B cell (primary cell): ENCODE measurements at regions not wholly inside any gene's neighbourhood (a gene's known extent, or its start where the extent isn't known, plus 50 kb on each side); places are given as distances from the start of the nearest gene placed in this dataset.

Experiments
- ATAC-seq: fragments of 200-7000 bp; cut with Tn5 transposase; one replicate; pipeline ENCODE4 v1.10.0; 2021; ENCODE audit warnings: low read depth, mild to moderate bottlenecking, moderate number of reproducible peaks, moderate library complexity
- CTCF ChIA-PET: fragments of 350-600 bp; sonication (Branson Sonifier 250); formaldehyde crosslinking; loops from one replicate; lab custom pipeline; 2021; ENCODE audit warnings: antibody characterized with exemption, inconsistent platforms; lab: Charles Lee
- POLR2A ChIA-PET: fragments of 350-600 bp; sonication (Branson Sonifier 250); formaldehyde crosslinking; loops from one replicate; lab custom pipeline; 2021; ENCODE audit warnings: antibody characterized with exemption; lab: Charles Lee
- DNase-seq: peaks from one replicate; pipeline ENCODE4 v3.0.0; 2013
- H2AFZ ChIP-seq: 2 replicates; pipeline ENCODE4 v1.6.1; 2012; ENCODE audit warnings: mild to moderate bottlenecking, low read depth, low read length; ENCODE audit not compliant: insufficient read depth, poor library complexity, severe bottlenecking
- H3K27ac ChIP-seq, 2 donors: 1 replicate in 1 of 2; 2 replicates in 1 of 2; pipeline ENCODE4 v1.5.1; 2012 to 2013; ENCODE audit warnings: low read length in 2 of 2, mild to moderate bottlenecking in 2 of 2, moderate library complexity in 1 of 2
- H3K27me3 ChIP-seq, 4 experiments: fragments of 200-600 bp in 1 of 4; sonication (generic) in 1 of 4; replicated peaks in 1 of 4; 1 replicate in 2 of 4; 2 replicates in 2 of 4; pipeline versions ENCODE4 v1.6.1 to v1.7.0; 2013 to 2016; ENCODE audit warnings: low read length in 3 of 4, mild to moderate bottlenecking in 2 of 4, mixed read lengths in 1 of 4, moderate library complexity in 1 of 4; ENCODE audit not compliant: insufficient read depth in 4 of 4, control insufficient read depth in 3 of 4; ENCODE audit errors: control extremely low read depth in 1 of 4
- H3K36me3 ChIP-seq, 2 experiments: replicated peaks in 1 of 2; 1 replicate in 1 of 2; 2 replicates in 1 of 2; pipeline versions ENCODE4 v1.6.1 to v1.7.1; 2013; ENCODE audit warnings: low read length in 1 of 2; ENCODE audit not compliant: insufficient read depth in 2 of 2, control insufficient read depth in 1 of 2; ENCODE audit errors: control extremely low read depth in 1 of 2, extremely low read depth in 1 of 2
- H3K4me1 ChIP-seq, 2 donors: fragments of 200-600 bp in 1 of 2; sonication (generic) in 1 of 2; 1 replicate in 1 of 2; 2 replicates in 1 of 2; pipeline versions ENCODE4 v1.5.1 to v1.6.1; 2013 to 2017; ENCODE audit warnings: low read length in 2 of 2; ENCODE audit not compliant: control insufficient read depth in 2 of 2, insufficient read depth in 2 of 2
- H3K4me2 ChIP-seq: replicated peaks from 2 replicates; pipeline ENCODE3; 2012; ENCODE audit warnings: mild to moderate bottlenecking, low read depth, low read length; ENCODE audit not compliant: poor library complexity, severe bottlenecking
- H3K4me3 ChIP-seq, 5 experiments: fragments of 200-600 bp in 1 of 5; sonication (generic) in 1 of 5; 1 replicate in 3 of 5; 2 replicates in 2 of 5; pipeline versions ENCODE4 v1.5.1 to v1.7.0; 2011 to 2016; ENCODE audit warnings: low read length in 4 of 5, mild to moderate bottlenecking in 4 of 5, low read depth in 2 of 5, control low read depth in 1 of 5, moderate library complexity in 1 of 5; ENCODE audit not compliant: insufficient read depth in 1 of 5; ENCODE audit errors: control extremely low read depth in 1 of 5, extremely low read depth in 1 of 5
- H3K79me2 ChIP-seq: fragments of 200-600 bp; sonication (generic); one replicate; pipeline ENCODE4 v1.6.0; 2016; ENCODE audit warnings: low read length; ENCODE audit not compliant: control insufficient read depth, insufficient read depth
- H3K9ac ChIP-seq: fragments of 200-600 bp; sonication (generic); 2 replicates; pipeline ENCODE4 v1.6.1; 2017; ENCODE audit warnings: mild to moderate bottlenecking, low read length, moderate library complexity
- H3K9me3 ChIP-seq, 3 donors: one replicate each; pipeline versions ENCODE4 v1.6.1 to v1.7.1; 2013; ENCODE audit warnings: low read length in 2 of 3; ENCODE audit not compliant: control insufficient read depth in 2 of 3, insufficient read depth in 1 of 3; ENCODE audit errors: control extremely low read depth in 1 of 3
- H4K20me1 ChIP-seq: 2 replicates; pipeline ENCODE4 v1.6.0; 2012; ENCODE audit warnings: mild to moderate bottlenecking, low read length; ENCODE audit not compliant: insufficient read depth, control insufficient read depth, poor library complexity, severe bottlenecking
- H3K27ac Mint-ChIP-seq: one replicate; pipeline ENCODE4 v1.8.0; 2021; ENCODE audit warnings: mixed read lengths
- H3K27me3 Mint-ChIP-seq: one replicate; pipeline ENCODE4 v1.8.0; 2021; ENCODE audit warnings: mixed read lengths
- H3K4me1 Mint-ChIP-seq: one replicate; pipeline ENCODE4 v1.8.0; 2021; ENCODE audit warnings: mixed read lengths
- H3K4me3 Mint-ChIP-seq: one replicate; pipeline ENCODE4 v1.8.0; 2021; ENCODE audit warnings: mixed read lengths
- H3K9me3 Mint-ChIP-seq: one replicate; pipeline ENCODE4 v1.8.0; 2022; ENCODE audit warnings: mixed read lengths; ENCODE audit not compliant: insufficient read depth
- EZH2 ChIP-seq: IDR thresholded peaks from 2 replicates; pipeline ENCODE4 v1.6.1; 2012; ENCODE audit warnings: borderline replicate concordance, low read depth, mild to moderate bottlenecking, moderate library complexity, low read length; ENCODE audit not compliant: insufficient read depth, poor library complexity, severe bottlenecking
- WGBS: methylation state at CpG from one replicate; pipeline ENCODE4 v1.1.5; 2013; ENCODE audit warnings: missing lambda C conversion rate; ENCODE audit not compliant: insufficient coverage; 5-methylcytosine and 5-hydroxymethylcytosine counted together
- intact Hi-C: fragments of 100-400 bp; cut with micrococcal nuclease; formaldehyde crosslinking; loops from one replicate; pipeline ENCODE4 v1.10.0; 2022
- TF ChIP-seq, protein P1 (sequence below): fragments of 200-600 bp; IDR thresholded peaks from one replicate; pipeline ENCODE4 v1.8.0; 2022; ENCODE audit warnings: antibody characterized with exemption, mild to moderate bottlenecking

DNA sequence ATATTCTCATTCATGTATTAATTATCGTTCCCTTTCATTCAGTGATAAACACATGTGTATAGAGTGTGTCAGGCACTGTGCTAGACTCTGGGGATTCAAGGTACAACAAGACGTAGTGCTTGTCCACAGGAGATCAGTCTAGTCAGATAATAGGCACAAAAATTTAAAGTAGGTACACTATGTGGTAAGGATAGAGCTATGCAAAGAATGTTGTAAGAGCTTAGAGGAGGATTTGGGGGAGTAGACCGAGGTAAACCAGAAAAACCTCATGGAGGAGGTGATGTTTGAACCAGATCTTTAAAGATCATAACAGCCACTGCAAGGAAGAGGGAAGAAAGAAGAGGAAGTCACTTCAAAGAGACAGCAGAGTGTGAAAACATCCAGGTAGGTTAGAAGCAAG lies 256.9 kb upstream of the DDX18 start:
- H3K4me3 Mint-ChIP-seq, result no peak overlapping the region
- no peaks in the 10 kb centered on the region for H3K4me1 ChIP-seq
- H3K9me3 Mint-ChIP-seq, result peaks cover 5% of the 10 kb centered on the region
- no peaks in the 10 kb centered on the region for H3K4me1 Mint-ChIP-seq
- no peak overlapping the region for H2AFZ ChIP-seq
- no peaks in the 10 kb centered on the region for H3K27me3 Mint-ChIP-seq
- H3K36me3 ChIP-seq, result no peaks in the 10 kb centered on the region
- no peak overlapping the region for H3K4me3 ChIP-seq
- no peak overlapping the region for H3K4me2 ChIP-seq
- H3K27ac ChIP-seq, result no peak overlapping the region
- 79% methylated on average over 2 of the region's 3 CpGs for WGBS
- no peaks in the 10 kb centered on the region for H3K27me3 ChIP-seq
- no peaks in the 10 kb centered on the region for H3K9me3 ChIP-seq
- DNase-seq (no peak), ATAC-seq (no peak)
- no peaks in the 10 kb centered on the region for H3K79me2 ChIP-seq
- no peak overlapping the region for H3K27ac Mint-ChIP-seq
- H3K9ac ChIP-seq, result no peak overlapping the region
- H4K20me1 ChIP-seq, result no peaks in the 10 kb centered on the region
- CTCF ChIA-PET, result no interaction called here
- no peak for TF ChIP-seq EZH2
- TF ChIP-seq, protein P1, sequence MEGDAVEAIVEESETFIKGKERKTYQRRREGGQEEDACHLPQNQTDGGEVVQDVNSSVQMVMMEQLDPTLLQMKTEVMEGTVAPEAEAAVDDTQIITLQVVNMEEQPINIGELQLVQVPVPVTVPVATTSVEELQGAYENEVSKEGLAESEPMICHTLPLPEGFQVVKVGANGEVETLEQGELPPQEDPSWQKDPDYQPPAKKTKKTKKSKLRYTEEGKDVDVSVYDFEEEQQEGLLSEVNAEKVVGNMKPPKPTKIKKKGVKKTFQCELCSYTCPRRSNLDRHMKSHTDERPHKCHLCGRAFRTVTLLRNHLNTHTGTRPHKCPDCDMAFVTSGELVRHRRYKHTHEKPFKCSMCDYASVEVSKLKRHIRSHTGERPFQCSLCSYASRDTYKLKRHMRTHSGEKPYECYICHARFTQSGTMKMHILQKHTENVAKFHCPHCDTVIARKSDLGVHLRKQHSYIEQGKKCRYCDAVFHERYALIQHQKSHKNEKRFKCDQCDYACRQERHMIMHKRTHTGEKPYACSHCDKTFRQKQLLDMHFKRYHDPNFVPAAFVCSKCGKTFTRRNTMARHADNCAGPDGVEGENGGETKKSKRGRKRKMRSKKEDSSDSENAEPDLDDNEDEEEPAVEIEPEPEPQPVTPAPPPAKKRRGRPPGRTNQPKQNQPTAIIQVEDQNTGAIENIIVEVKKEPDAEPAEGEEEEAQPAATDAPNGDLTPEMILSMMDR, result no peak
- intact Hi-C loops, result no loop called here
- POLR2A ChIA-PET, result no interaction called here

DNA sequence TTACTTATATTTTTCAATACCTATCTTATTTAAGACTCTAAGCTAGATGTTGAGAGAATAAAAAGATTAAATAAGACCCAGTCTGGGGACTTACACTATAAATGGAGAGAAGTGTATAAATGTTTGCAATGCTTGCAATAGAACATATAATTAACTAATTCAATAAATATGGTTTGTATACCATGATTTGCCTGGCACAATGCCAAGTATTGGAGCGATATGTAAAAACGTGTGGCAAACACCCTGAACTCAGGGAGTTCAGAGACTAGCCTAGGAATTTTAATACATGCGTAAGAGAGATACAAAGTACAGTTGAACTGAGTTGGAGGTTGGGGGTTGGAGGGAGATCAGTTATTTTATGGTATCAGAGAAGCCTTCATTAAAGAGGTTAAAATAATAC lies 251.8 kb upstream of the DDX18 start:
- Histone ChIP-seq H3K4me2 (no peak overlapping the region), H3K9ac (no peak overlapping the region), H3K9me3 (no peaks in the 10 kb centered on the region), H3K27ac (no peak overlapping the region), H2AFZ (no peak overlapping the region), H3K4me1 (no peaks in the 10 kb centered on the region), H3K27me3 (no peaks in the 10 kb centered on the region), H3K4me3 (no peak overlapping the region), H4K20me1 (no peaks in the 10 kb centered on the region), H3K36me3 (no peaks in the 10 kb centered on the region), H3K79me2 (no peaks in the 10 kb centered on the region)
- H3K27ac Mint-ChIP-seq, result no peak overlapping the region
- CTCF ChIA-PET, result no interaction called here
- peaks cover 6% of the 10 kb centered on the region for H3K9me3 Mint-ChIP-seq
- no peaks in the 10 kb centered on the region for H3K27me3 Mint-ChIP-seq
- intact Hi-C loops, result no loop called here
- POLR2A ChIA-PET, result no interaction called here
- no peak for DNase-seq
- TF ChIP-seq, protein P1, result no peak
- TF ChIP-seq EZH2, result no peak
- ATAC-seq, result no peak
- H3K4me3 Mint-ChIP-seq, result no peak overlapping the region
- WGBS, result 86% methylated on average over 2 of the region's 3 CpGs
- H3K4me1 Mint-ChIP-seq, result no peaks in the 10 kb centered on the region
